Fibroblast of lung (primary cell): ENCODE measurements at regions not wholly inside any gene's neighbourhood (a gene's known extent, or its start where the extent isn't known, plus 50 kb on each side); places are given as distances from the start of the nearest gene placed in this dataset.

Experiments used
- DNase-seq, 2 donors: peaks; one replicate each; pipeline versions ENCODE4 v3.0.0 to v3.0.0-alpha.2; 2010; ENCODE audit warnings: low read depth in 2 of 2
- H2AFZ ChIP-seq: 2 replicates; pipeline ENCODE4 v1.5.1; 2012; ENCODE audit warnings: low read length, control low read depth, inconsistent platforms
- H3K27ac ChIP-seq: 2 replicates; pipeline ENCODE4 v1.5.1; 2011; ENCODE audit warnings: low read length, control low read depth; ENCODE audit not compliant: insufficient read depth
- H3K27me3 ChIP-seq: 2 replicates; pipeline ENCODE4 v1.5.1; 2011; ENCODE audit warnings: mild to moderate bottlenecking, low read length; ENCODE audit not compliant: control insufficient read depth, insufficient read depth
- H3K36me3 ChIP-seq: 2 replicates; pipeline ENCODE4 v1.5.1; 2011; ENCODE audit warnings: low read length; ENCODE audit not compliant: control insufficient read depth, insufficient read depth
- H3K4me1 ChIP-seq: 2 replicates; pipeline ENCODE4 v1.5.1; 2011; ENCODE audit warnings: low read length; ENCODE audit not compliant: control insufficient read depth, insufficient read depth; ENCODE audit errors: extremely low read depth
- H3K4me2 ChIP-seq: 2 replicates; pipeline ENCODE4 v1.5.1; 2011; ENCODE audit warnings: low read length, control low read depth; ENCODE audit not compliant: insufficient read depth; ENCODE audit errors: extremely low read depth
- H3K4me3 ChIP-seq, 4 experiments: fragments of 200-600 bp in 1 of 4; sonication (generic) in 1 of 4; replicated peaks in 1 of 4; 2 replicates each; pipeline ENCODE4 v1.5.1; 2011 to 2016; ENCODE audit warnings: low read length in 4 of 4, low read depth in 3 of 4, mild to moderate bottlenecking in 3 of 4, control low read depth in 2 of 4, inconsistent platforms in 1 of 4, mixed read lengths in 1 of 4; ENCODE audit not compliant: insufficient read depth in 1 of 4; ENCODE audit errors: control extremely low read depth in 1 of 4
- H3K79me2 ChIP-seq: 2 replicates; pipeline ENCODE4 v1.5.1; 2012; ENCODE audit warnings: mild to moderate bottlenecking, low read length, inconsistent platforms; ENCODE audit not compliant: control insufficient read depth, insufficient read depth
- H3K9ac ChIP-seq: 2 replicates; pipeline ENCODE4 v1.5.1; 2011; ENCODE audit warnings: mild to moderate bottlenecking, low read length, control low read depth; ENCODE audit not compliant: insufficient read depth
- H3K9me3 ChIP-seq: 2 replicates; pipeline ENCODE4 v1.5.1; 2012; ENCODE audit warnings: low read depth, low read length; ENCODE audit not compliant: control insufficient read depth, insufficient read depth
- H4K20me1 ChIP-seq: 2 replicates; pipeline ENCODE4 v1.5.1; 2011; ENCODE audit warnings: low read length; ENCODE audit not compliant: control insufficient read depth, insufficient read depth; ENCODE audit errors: extremely low read depth
- CTCF ChIP-seq, 2 donors: IDR thresholded peaks in 1 of 2; conservative IDR thresholded peaks in 1 of 2; 1 replicate in 1 of 2; 2 replicates in 1 of 2; pipeline ENCODE4 v1.5.1; 2011 to 2012; ENCODE audit warnings: low read length in 2 of 2, control low read depth in 1 of 2, inconsistent platforms in 1 of 2, low read depth in 1 of 2, mild to moderate bottlenecking in 1 of 2
- EZH2 ChIP-seq: IDR thresholded peaks from 2 replicates; pipeline ENCODE4 v1.5.1; 2012; ENCODE audit warnings: low read length, control low read depth, mild to moderate bottlenecking; ENCODE audit errors: missing control alignments

GRCh38 chr1:192756314-192756713 is 52.5 kb upstream of the RGS2 start:
- no peak overlapping the region for H3K4me3 ChIP-seq
- no peak overlapping the region for H3K9ac ChIP-seq
- no peak overlapping the region for H2AFZ ChIP-seq
- H3K27me3 ChIP-seq: no peaks in the 10 kb centered on the region
- H3K4me1 ChIP-seq: no peaks in the 10 kb centered on the region
- no peak overlapping the region for H3K27ac ChIP-seq
- no peak overlapping the region for H3K4me2 ChIP-seq
- H4K20me1 ChIP-seq: no peaks in the 10 kb centered on the region
- no peaks in the 10 kb centered on the region for H3K36me3 ChIP-seq
- H3K9me3 ChIP-seq: no peaks in the 10 kb centered on the region
- DNase-seq: no peak
- no peak for TF ChIP-seq EZH2
- TF ChIP-seq CTCF (conservative IDR thresholded peaks at IDR 0.05 in 1 of 2, IDR thresholded peaks at IDR 0.05 in 1 of 2; ENCODE audit: low read depth in 1 of 2, low read length in 2 of 2): no peak
- no peaks in the 10 kb centered on the region for H3K79me2 ChIP-seq

GRCh38 chr1:192756847-192757246 is 52.0 kb upstream of the RGS2 start:
- no peak overlapping the region for H3K27ac ChIP-seq
- no peak for DNase-seq
- H3K79me2 ChIP-seq: no peaks in the 10 kb centered on the region
- H4K20me1 ChIP-seq: no peaks in the 10 kb centered on the region
- H3K4me3 ChIP-seq: no peak overlapping the region
- H3K9ac ChIP-seq: no peak overlapping the region
- H3K36me3 ChIP-seq: no peaks in the 10 kb centered on the region
- TF ChIP-seq CTCF (conservative IDR thresholded peaks at IDR 0.05 in 1 of 2, IDR thresholded peaks at IDR 0.05 in 1 of 2; ENCODE audit: low read depth in 1 of 2, low read length in 2 of 2) (no peak), EZH2 (no peak)
- H3K4me2 ChIP-seq: no peak overlapping the region
- H3K9me3 ChIP-seq: no peaks in the 10 kb centered on the region
- H3K27me3 ChIP-seq: no peaks in the 10 kb centered on the region
- H2AFZ ChIP-seq: no peak overlapping the region
- H3K4me1 ChIP-seq: no peaks in the 10 kb centered on the region

GRCh38 chr1:192758492-192758891 is 50.3 kb upstream of the RGS2 start:
- Histone ChIP-seq H3K9ac (no peak overlapping the region), H3K4me3 (no peak overlapping the region), H3K4me1 (peaks cover 5% of the 10 kb centered on the region), H3K9me3 (no peaks in the 10 kb centered on the region), H3K36me3 (no peaks in the 10 kb centered on the region), H3K4me2 (no peak overlapping the region), H3K27me3 (no peaks in the 10 kb centered on the region), H3K79me2 (no peaks in the 10 kb centered on the region), H2AFZ (no peak overlapping the region), H4K20me1 (no peaks in the 10 kb centered on the region), H3K27ac (no peak overlapping the region)
- no peak for TF ChIP-seq CTCF (conservative IDR thresholded peaks at IDR 0.05 in 1 of 2, IDR thresholded peaks at IDR 0.05 in 1 of 2; ENCODE audit: low read depth in 1 of 2, low read length in 2 of 2)
- no peak for TF ChIP-seq EZH2
- DNase-seq: no peak
